GM23338 (cell line): ENCODE measurements at regions not wholly inside any gene's neighbourhood (a gene's known extent, or its start where the extent isn't known, plus 50 kb on each side); places are given as distances from the start of the nearest gene placed in this dataset.

Experiments
- ATAC-seq: fragments of 200-7000 bp; cut with Tn5 transposase; 3 replicates; pipeline ENCODE4 v1.9.1; 2020
- DNase-seq: peaks from one replicate; pipeline ENCODE4 v3.0.0-alpha.2; 2015; ENCODE audit warnings: low spot score
- H2AFZ ChIP-seq: fragments of 200-600 bp; sonication (generic); 2 replicates; pipeline ENCODE4 v1.8.0; 2016; ENCODE audit warnings: antibody characterized with exemption, mild to moderate bottlenecking, moderate library complexity
- H3F3A ChIP-seq: fragments of 200-600 bp; sonication (generic); replicated peaks from 2 replicates; pipeline ENCODE4 v1.8.0; 2017; ENCODE audit warnings: antibody characterized with exemption, mixed run types, low read depth
- H3K27ac ChIP-seq: fragments of 200-600 bp; sonication (generic); 2 replicates; pipeline ENCODE4 v1.6.1; 2016; ENCODE audit warnings: low read depth
- H3K27me3 ChIP-seq: fragments of 200-600 bp; sonication (generic); 2 replicates; pipeline ENCODE4 v1.8.0; 2016; ENCODE audit warnings: mild to moderate bottlenecking, mixed run types, moderate library complexity; ENCODE audit not compliant: insufficient read depth
- H3K36me3 ChIP-seq: fragments of 200-600 bp; sonication (generic); 2 replicates; pipeline ENCODE4 v1.8.0; 2016; ENCODE audit warnings: mild to moderate bottlenecking; ENCODE audit not compliant: insufficient read depth
- H3K4me1 ChIP-seq: fragments of 200-600 bp; sonication (generic); 2 replicates; pipeline ENCODE4 v1.8.0; 2016; ENCODE audit warnings: mild to moderate bottlenecking, moderate library complexity; ENCODE audit not compliant: insufficient read depth
- H3K4me2 ChIP-seq: fragments of 200-600 bp; sonication (generic); 2 replicates; pipeline ENCODE4 v1.7.1; 2017; ENCODE audit warnings: mixed run types
- H3K4me3 ChIP-seq: fragments of 200-600 bp; sonication (generic); 2 replicates; pipeline ENCODE4 v1.6.1; 2016; ENCODE audit warnings: mixed run types
- H3K79me2 ChIP-seq: fragments of 200-600 bp; sonication (generic); replicated peaks from 2 replicates; pipeline ENCODE4 v1.8.0; 2017; ENCODE audit warnings: mild to moderate bottlenecking; ENCODE audit not compliant: insufficient read depth
- H3K9me2 ChIP-seq: fragments of 200-600 bp; sonication (generic); 2 replicates; pipeline ENCODE4 v1.8.0; 2017; ENCODE audit not compliant: insufficient read depth
- H4K20me1 ChIP-seq: fragments of 200-600 bp; sonication (generic); replicated peaks from 2 replicates; pipeline ENCODE4 v1.8.0; 2017; ENCODE audit warnings: mild to moderate bottlenecking; ENCODE audit not compliant: insufficient read depth
- H3K27ac Mint-ChIP-seq: 2 replicates; pipeline ENCODE4 v1.8.0; 2020; ENCODE audit warnings: inconsistent platforms, mild to moderate bottlenecking, moderate library complexity, mixed read lengths
- H3K27me3 Mint-ChIP-seq: 3 replicates; pipeline ENCODE4 v1.8.0; 2022; ENCODE audit warnings: low read depth, mild to moderate bottlenecking, moderate library complexity, mixed read lengths, inconsistent platforms; ENCODE audit not compliant: insufficient read depth, poor library complexity
- H3K36me3 Mint-ChIP-seq: 3 replicates; pipeline ENCODE4 v1.8.0; 2021; ENCODE audit warnings: low read depth, mild to moderate bottlenecking, inconsistent platforms, moderate library complexity, mixed read lengths
- H3K4me1 Mint-ChIP-seq: 3 replicates; pipeline ENCODE4 v1.8.0; 2020; ENCODE audit warnings: mild to moderate bottlenecking, inconsistent platforms, mixed read lengths
- H3K4me3 Mint-ChIP-seq: 3 replicates; pipeline ENCODE4 v1.8.0; 2021; ENCODE audit warnings: moderate library complexity, mild to moderate bottlenecking, inconsistent platforms, mixed read lengths
- H3K9me3 Mint-ChIP-seq: 3 replicates; pipeline ENCODE4 v1.8.0; 2020; ENCODE audit warnings: moderate library complexity, mild to moderate bottlenecking, inconsistent platforms, mixed read lengths
- ETS1 ChIP-seq: IDR thresholded peaks from 2 replicates; pipeline ENCODE4 v1.6.1; 2016; ENCODE audit warnings: antibody characterized with exemption
- EZH2 ChIP-seq: fragments of 200-600 bp; sonication (generic); IDR thresholded peaks from one replicate; pipeline ENCODE4 v1.8.0; 2017; ENCODE audit warnings: antibody characterized with exemption, mild to moderate bottlenecking, low read depth; ENCODE audit not compliant: unreplicated experiment
- EZH2phosphoT487 ChIP-seq: fragments of 200-600 bp; sonication (generic); IDR thresholded peaks from one replicate; pipeline ENCODE4 v1.8.1; 2018; ENCODE audit warnings: antibody characterized with exemption; ENCODE audit not compliant: unreplicated experiment
- NANOG ChIP-seq: IDR thresholded peaks from 2 replicates; pipeline ENCODE4 v1.6.1; 2016; ENCODE audit warnings: antibody characterized with exemption, borderline replicate concordance
- REST ChIP-seq: IDR thresholded peaks from one replicate; pipeline ENCODE4 v1.6.1; 2018; ENCODE audit warnings: antibody characterized with exemption; ENCODE audit not compliant: unreplicated experiment
- ZNF114 ChIP-seq: fragments of 250-450 bp; sonication (Bioruptor Pico); IDR thresholded peaks from 2 replicates; pipeline ENCODE4 v1.5.0; 2020; ENCODE audit warnings: mild to moderate bottlenecking, moderate library complexity
- ZNF331 ChIP-seq: fragments of 250-450 bp; sonication (Bioruptor Pico); IDR thresholded peaks from 2 replicates; pipeline ENCODE4 v1.5.0; 2020; ENCODE audit warnings: low read depth, mild to moderate bottlenecking, moderate library complexity
- ZNF462 ChIP-seq: fragments of 250-450 bp; sonication (Bioruptor Pico); IDR thresholded peaks from 2 replicates; pipeline ENCODE4 v1.5.0; 2020; ENCODE audit warnings: mild to moderate bottlenecking, moderate library complexity

- no peaks in the 10 kb centered on the region for H4K20me1 ChIP-seq
- no peaks in the 10 kb centered on the region for H3K79me2 ChIP-seq
- H3K36me3 ChIP-seq = no peaks in the 10 kb centered on the region
- no peak overlapping the region for H2AFZ ChIP-seq
- peaks cover 33% of the 10 kb centered on the region for H3K4me1 ChIP-seq
- Mint-ChIP-seq H3K4me1 (peaks cover 33% of the 10 kb centered on the region), H3K4me3 (no peak overlapping the region), H3K27ac (no peak overlapping the region), H3K36me3 (no peaks in the 10 kb centered on the region; the same call in 2 of the 3 replicates), H3K27me3 (peaks cover 17% of the 10 kb centered on the region), H3K9me3 (no peaks in the 10 kb centered on the region)
- DNase-seq (no peak), ATAC-seq (no peak)
- no peak for TF ChIP-seq NANOG
- no peak for TF ChIP-seq ETS1
- TF ChIP-seq ZNF462 (CRISPR knock-in tag) = no peak
- no peak for TF ChIP-seq ZNF331 (CRISPR knock-in tag)
- no peak overlapping the region for H3K4me2 ChIP-seq
- H3K27me3 ChIP-seq = peaks cover 31% of the 10 kb centered on the region
- H3K9me2 ChIP-seq = no peaks in the 10 kb centered on the region
- H3F3A ChIP-seq = peaks cover 4% of the 10 kb centered on the region; the same call in 1 of the 2 replicates
- H3K4me3 ChIP-seq = no peak overlapping the region
- no peak overlapping the region for H3K27ac ChIP-seq
Measured at GRCh38 chr1:200305806-200306205, 104.0 kb downstream of the ZNF281 start.

- Histone ChIP-seq H3K79me2 (no peaks in the 10 kb centered on the region), H4K20me1 (no peaks in the 10 kb centered on the region), H3K36me3 (no peaks in the 10 kb centered on the region), H3K4me3 (no peak overlapping the region), H3K9me2 (no peaks in the 10 kb centered on the region), H3K4me1 (peaks cover 33% of the 10 kb centered on the region), H3K27me3 (peaks cover 35% of the 10 kb centered on the region), H2AFZ (no peak overlapping the region), H3K4me2 (no peak overlapping the region), H3K27ac (no peak overlapping the region), H3F3A (peaks cover 4% of the 10 kb centered on the region; the same call in 1 of the 2 replicates)
- DNase-seq (no peak), ATAC-seq (no peak)
- H3K27me3 Mint-ChIP-seq = peaks cover 24% of the 10 kb centered on the region
- no peak overlapping the region for H3K4me3 Mint-ChIP-seq
- H3K36me3 Mint-ChIP-seq = no peaks in the 10 kb centered on the region; the same call in 2 of the 3 replicates
- H3K27ac Mint-ChIP-seq = no peak overlapping the region
- H3K4me1 Mint-ChIP-seq = peaks cover 33% of the 10 kb centered on the region
- H3K9me3 Mint-ChIP-seq = no peaks in the 10 kb centered on the region
- no peak for TF ChIP-seq ETS1
- TF ChIP-seq REST = no peak
- TF ChIP-seq EZH2 = no peak
- no peak for TF ChIP-seq ZNF114
- TF ChIP-seq EZH2phosphoT487 = no peak
Measured at GRCh38 chr1:200304171-200304570, 105.7 kb downstream of the ZNF281 start.
